MV-4-11 (cell line): ENCODE measurements at regions not wholly inside any gene's neighbourhood (a gene's known extent, or its start where the extent isn't known, plus 50 kb on each side); places are given as distances from the start of the nearest gene placed in this dataset.
"Not testable (repeated sequence)": the region's sequence is repeated elsewhere in the genome, so short reads cannot be mapped to it uniquely, and the experiment has no call there.

Experiments
- DNase-seq: peaks from one replicate; lab custom pipeline; 2025; lab: John Stamatoyannopoulos, UW

- peak; percentile 96 for DNase-seq
Observed at GRCh38 chr2:18077704-18078103, 199.2 kb downstream of the KCNS3 start.

GRCh38 chr2:18077231-18077630, 198.8 kb downstream of the KCNS3 start:
- DNase-seq = no peak

- no peak for DNase-seq
Observed at GRCh38 chr2:18074476-18074875, 196.0 kb downstream of the KCNS3 start.

- no peak for DNase-seq
Observed at GRCh38 chr2:18073601-18074000, 195.1 kb downstream of the KCNS3 start.

- no peak for DNase-seq
Observed at GRCh38 chr2:18067588-18068384, 189.3 kb downstream of the KCNS3 start.

GRCh38 chr2:18066894-18067293, 188.4 kb downstream of the KCNS3 start:
- DNase-seq = no peak

GRCh38 chr2:18066066-18066465, 187.6 kb downstream of the KCNS3 start:
- DNase-seq = no peak

- no peak for DNase-seq
Observed at GRCh38 chr2:18065249-18065648, 186.8 kb downstream of the KCNS3 start.

- DNase-seq = no peak
Observed at GRCh38 chr2:18063826-18064470, 185.5 kb downstream of the KCNS3 start.

- DNase-seq = no peak
Observed at GRCh38 chr2:18062892-18063291, 184.4 kb downstream of the KCNS3 start.

GRCh38 chr2:18061717-18062116, 183.2 kb downstream of the KCNS3 start:
- no peak for DNase-seq

GRCh38 chr2:18057657-18058056, 179.2 kb downstream of the KCNS3 start:
- no peak for DNase-seq

- no peak for DNase-seq
Observed at GRCh38 chr2:18055290-18055689, 176.8 kb downstream of the KCNS3 start.

GRCh38 chr2:18050001-18050400, 171.5 kb downstream of the KCNS3 start:
- DNase-seq = no peak

- DNase-seq = no peak
Observed at GRCh38 chr2:18049325-18049724, 170.9 kb downstream of the KCNS3 start.

- peak; percentile 15 for DNase-seq
Observed at GRCh38 chr2:18047896-18048657, 169.6 kb downstream of the KCNS3 start.

GRCh38 chr2:18047213-18047611, 168.7 kb downstream of the KCNS3 start:
- peak; percentile 44 for DNase-seq

GRCh38 chr2:18046558-18047212, 168.2 kb downstream of the KCNS3 start:
- DNase-seq = peak; percentile 93

GRCh38 chr2:18046017-18046416, 167.6 kb downstream of the KCNS3 start:
- no peak for DNase-seq

- peak; percentile 72 for DNase-seq
Observed at GRCh38 chr2:18045230-18045629, 166.8 kb downstream of the KCNS3 start.

GRCh38 chr2:18017381-18017780, 138.9 kb downstream of the KCNS3 start:
- DNase-seq = not testable (repeated sequence)

GRCh38 chr2:18009891-18010290, 131.4 kb downstream of the KCNS3 start:
- no peak for DNase-seq
